ENCODE measurements at regions not wholly inside any gene's neighbourhood (a gene's known extent, or its start where the extent isn't known, plus 50 kb on each side); places are given as distances from the start of the nearest gene placed in this dataset.

DNA sequence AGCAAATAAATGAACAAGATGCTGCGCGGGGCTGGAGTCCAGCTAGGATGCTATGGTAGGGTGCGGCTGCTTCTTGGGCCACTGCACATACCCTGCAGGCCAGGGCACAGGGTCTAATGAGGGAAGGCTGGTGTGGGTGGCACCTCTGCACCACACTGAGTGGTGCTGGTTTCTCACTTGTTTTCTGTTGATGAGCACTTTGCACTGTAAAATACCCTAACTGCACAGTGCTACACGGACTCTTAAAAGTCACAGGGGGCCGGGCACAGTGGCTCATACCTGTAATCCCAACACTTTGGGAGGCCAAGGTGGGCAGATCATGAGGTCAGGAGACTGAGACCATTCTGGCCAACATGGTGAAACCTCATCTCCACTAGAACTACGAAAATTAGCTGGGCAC is 52.7 kb upstream of the DMRT1 start:
- TF ChIP-seq, protein P1, sequence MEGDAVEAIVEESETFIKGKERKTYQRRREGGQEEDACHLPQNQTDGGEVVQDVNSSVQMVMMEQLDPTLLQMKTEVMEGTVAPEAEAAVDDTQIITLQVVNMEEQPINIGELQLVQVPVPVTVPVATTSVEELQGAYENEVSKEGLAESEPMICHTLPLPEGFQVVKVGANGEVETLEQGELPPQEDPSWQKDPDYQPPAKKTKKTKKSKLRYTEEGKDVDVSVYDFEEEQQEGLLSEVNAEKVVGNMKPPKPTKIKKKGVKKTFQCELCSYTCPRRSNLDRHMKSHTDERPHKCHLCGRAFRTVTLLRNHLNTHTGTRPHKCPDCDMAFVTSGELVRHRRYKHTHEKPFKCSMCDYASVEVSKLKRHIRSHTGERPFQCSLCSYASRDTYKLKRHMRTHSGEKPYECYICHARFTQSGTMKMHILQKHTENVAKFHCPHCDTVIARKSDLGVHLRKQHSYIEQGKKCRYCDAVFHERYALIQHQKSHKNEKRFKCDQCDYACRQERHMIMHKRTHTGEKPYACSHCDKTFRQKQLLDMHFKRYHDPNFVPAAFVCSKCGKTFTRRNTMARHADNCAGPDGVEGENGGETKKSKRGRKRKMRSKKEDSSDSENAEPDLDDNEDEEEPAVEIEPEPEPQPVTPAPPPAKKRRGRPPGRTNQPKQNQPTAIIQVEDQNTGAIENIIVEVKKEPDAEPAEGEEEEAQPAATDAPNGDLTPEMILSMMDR (IDR thresholded peaks at IDR 0.05), result no peak
- TF ChIP-seq POLR2A (IDR thresholded peaks at IDR 0.05), result no peak

Data from body of pancreas (tissue), 4 donors.